Epithelial cell of esophagus (primary cell): ENCODE measurements at regions not wholly inside any gene's neighbourhood (a gene's known extent, or its start where the extent isn't known, plus 50 kb on each side); places are given as distances from the start of the nearest gene placed in this dataset.
"Not testable (repeated sequence)": the region's sequence is repeated elsewhere in the genome, so short reads cannot be mapped to it uniquely, and the experiment has no call there.

Experiments
- DNase-seq: peaks from one replicate; pipeline ENCODE4 v3.0.0; 2010; ENCODE audit warnings: low read depth
- H3K4me3 ChIP-seq: 2 replicates; pipeline ENCODE4 v1.5.1; 2011; ENCODE audit warnings: mild to moderate bottlenecking, low read length, control low read depth
- CTCF ChIP-seq: IDR thresholded peaks from 2 replicates; pipeline ENCODE4 v1.5.1; 2011; ENCODE audit warnings: low read depth, mild to moderate bottlenecking, low read length, control low read depth, inconsistent platforms; ENCODE audit not compliant: insufficient read depth; ENCODE audit errors: missing control alignments

GRCh38 chr10:64896582-64896981 is 1375.4 kb downstream of the REEP3 start:
- H3K4me3 ChIP-seq, result no peak overlapping the region
- no peak for DNase-seq
- TF ChIP-seq CTCF, result no peak

GRCh38 chr10:64906311-64906710 is 1385.1 kb downstream of the REEP3 start:
- H3K4me3 ChIP-seq, DNase-seq: not testable (repeated sequence)

DNA sequence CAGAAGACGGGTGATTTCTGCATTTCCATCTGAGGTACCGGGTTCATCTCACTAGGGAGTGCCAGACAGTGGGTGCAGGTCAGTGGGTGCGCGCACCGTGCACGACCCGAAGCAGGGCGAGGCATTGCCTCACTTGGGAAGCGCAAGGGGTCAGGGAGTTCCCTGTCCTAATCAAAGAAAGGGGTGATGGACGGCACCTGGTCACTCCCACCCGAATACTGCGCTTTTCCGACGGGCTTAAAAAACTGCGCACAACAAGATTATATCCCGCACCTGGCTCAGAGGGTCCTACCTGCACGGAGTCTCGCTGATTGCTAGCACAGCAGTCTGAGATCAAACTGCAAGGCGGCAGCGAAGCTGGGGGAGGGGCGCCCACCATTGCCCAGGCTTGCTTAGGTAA is 1403.1 kb downstream of the REEP3 start:
- not testable (repeated sequence) for DNase-seq

DNA sequence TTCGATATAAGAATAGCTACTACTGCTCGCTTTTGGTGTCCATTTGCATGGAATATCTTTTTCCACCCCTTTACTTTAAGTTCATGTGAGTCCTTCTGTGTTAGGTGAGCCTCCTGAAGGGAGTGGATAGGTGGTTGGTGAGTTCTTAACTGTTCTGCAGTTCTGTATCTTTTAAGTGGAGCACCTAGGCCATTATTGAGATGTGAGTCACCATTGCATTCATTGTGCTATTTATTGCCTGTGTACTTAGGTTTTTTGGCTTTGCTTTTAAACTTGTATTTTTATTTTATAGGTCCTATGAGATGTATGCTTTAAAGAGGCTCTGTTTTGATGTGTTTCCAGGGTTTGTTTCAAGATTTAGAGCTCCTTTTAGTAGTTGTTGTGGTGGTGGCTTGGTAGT is 1430.8 kb downstream of the REEP3 start:
- no peak for TF ChIP-seq CTCF
- DNase-seq, result no peak
- H3K4me3 ChIP-seq, result no peak overlapping the region

More for the DNA sequence above, 1403.1 kb downstream of the REEP3 start:
- H3K4me3 ChIP-seq, result not testable (repeated sequence)

DNA sequence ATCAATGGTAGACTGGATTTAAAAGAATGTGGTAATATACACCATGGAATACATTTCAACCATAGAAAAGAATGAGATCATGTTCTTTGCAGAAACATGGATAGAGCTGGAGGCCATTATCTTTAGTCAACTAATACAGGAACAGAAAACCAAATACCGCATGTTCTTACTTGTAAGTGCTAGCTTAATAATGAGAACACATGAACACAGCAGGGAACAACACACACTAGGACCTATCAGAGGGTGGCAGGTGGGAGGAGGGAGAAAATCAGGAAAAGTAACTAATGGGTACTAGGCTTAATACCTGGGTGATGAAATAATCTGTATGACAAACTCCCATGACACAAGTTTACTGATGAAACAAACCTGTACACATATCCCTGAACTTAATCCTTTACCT is 1435.2 kb downstream of the REEP3 start:
- H3K4me3 ChIP-seq, result no peak overlapping the region
- peak; percentile 79 for DNase-seq
- TF ChIP-seq CTCF, result no peak

DNA sequence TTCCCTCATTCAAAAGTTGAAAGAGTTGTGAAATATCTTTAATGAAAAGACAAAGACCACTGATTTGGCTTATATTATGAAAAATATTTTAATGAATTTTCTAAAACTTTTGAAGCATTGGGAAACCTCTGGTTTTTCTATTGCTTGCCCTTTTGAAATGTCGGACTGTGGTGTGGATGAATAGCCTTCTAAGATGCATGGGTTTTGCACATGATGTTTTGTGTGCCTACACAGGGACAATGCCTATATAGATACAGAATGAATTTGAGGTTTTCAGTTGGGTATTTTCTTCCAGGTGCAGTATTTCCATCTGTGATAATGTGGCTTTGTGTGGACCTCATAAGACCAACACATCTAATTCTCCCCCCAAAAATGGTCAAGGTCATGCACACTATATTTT is 1437.9 kb downstream of the REEP3 start:
- DNase-seq, result no peak
- no peak for TF ChIP-seq CTCF
- no peak overlapping the region for H3K4me3 ChIP-seq

DNA sequence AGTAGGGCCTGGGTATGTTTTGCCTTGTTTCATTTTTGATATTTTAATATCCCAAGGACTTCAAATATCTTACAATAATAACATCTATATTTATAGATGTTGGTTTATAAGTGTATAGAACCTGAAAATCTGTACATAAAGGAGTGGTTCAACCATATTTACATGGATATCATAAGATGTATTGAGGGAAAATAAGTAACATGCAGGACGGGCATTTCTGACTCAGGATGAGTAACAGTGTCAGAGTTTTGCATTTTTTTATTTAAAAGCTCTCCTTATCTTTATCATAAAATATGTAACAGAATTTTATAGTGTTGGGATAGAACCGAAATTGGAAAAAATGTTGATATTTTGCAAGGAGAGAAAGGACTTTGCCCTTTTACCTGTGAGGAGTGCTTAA is 1438.7 kb downstream of the REEP3 start:
- no peak for DNase-seq
- H3K4me3 ChIP-seq, result no peak overlapping the region
- no peak for TF ChIP-seq CTCF

DNA sequence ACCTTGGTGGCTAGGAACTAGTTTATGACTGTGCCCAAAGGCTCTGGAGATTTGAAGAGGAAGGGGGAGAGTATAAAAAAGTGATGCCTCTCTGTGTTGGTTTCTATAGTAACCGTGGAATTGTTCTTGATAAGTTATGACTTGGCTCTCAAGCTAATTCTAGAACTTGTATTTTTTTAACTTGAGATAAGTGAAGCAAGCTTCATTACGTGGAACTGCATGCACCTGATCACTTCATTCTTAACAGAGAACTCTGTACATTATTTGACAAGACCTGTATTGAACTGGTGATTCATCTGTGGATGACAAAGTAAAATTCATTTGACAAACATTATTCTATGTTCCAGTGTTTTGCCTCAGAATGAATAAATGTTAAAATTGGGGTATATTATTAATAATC is 1452.2 kb downstream of the REEP3 start:
- no peak for DNase-seq
- no peak for TF ChIP-seq CTCF
- no peak overlapping the region for H3K4me3 ChIP-seq
